NCI-H748 (cell line): ENCODE measurements at regions not wholly inside any gene's neighbourhood (a gene's known extent, or its start where the extent isn't known, plus 50 kb on each side); places are given as distances from the start of the nearest gene placed in this dataset.
"Not testable (repeated sequence)": the region's sequence is repeated elsewhere in the genome, so short reads cannot be mapped to it uniquely, and the experiment has no call there.

Experiments used
- DNase-seq: peaks from one replicate; lab custom pipeline; 2025; ENCODE audit not compliant: unreplicated experiment; lab: John Stamatoyannopoulos, UW

DNA sequence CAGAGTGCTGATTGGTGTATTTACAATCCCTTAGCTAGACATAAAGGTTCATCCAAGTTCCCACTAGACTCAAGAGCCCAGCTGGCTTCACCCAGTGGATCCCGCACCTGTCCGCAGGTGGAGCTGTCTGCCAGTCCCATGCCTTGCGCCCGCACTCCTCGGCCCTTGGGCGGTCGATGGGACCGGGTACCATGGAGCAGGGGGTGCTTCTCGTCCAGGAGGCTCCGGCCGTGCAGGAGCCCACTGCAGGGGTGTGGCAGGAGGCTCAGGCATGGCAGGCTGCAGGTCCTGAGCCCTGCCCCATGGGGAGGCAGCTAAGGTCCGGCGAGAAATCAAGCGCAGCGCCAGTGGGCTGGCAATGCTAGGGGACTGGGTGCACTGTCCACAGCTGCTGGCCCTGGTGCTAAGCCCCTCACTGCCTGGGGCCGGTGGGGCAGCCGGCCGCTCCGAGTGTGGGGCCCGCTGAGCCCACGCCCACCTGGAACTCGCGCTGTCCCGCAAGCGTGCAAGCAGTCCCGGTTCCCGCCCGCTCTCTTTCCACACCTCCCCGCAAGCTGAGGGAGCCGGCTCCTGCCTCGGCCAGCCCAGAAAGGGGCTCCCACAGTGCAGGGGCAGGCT, 1206.3 kb downstream of the OTOL1 start:
- no peak for DNase-seq

- no peak for DNase-seq
These were observed 1207.6 kb downstream of the OTOL1 start for GRCh38 chr3:162704238-162704637.

DNA sequence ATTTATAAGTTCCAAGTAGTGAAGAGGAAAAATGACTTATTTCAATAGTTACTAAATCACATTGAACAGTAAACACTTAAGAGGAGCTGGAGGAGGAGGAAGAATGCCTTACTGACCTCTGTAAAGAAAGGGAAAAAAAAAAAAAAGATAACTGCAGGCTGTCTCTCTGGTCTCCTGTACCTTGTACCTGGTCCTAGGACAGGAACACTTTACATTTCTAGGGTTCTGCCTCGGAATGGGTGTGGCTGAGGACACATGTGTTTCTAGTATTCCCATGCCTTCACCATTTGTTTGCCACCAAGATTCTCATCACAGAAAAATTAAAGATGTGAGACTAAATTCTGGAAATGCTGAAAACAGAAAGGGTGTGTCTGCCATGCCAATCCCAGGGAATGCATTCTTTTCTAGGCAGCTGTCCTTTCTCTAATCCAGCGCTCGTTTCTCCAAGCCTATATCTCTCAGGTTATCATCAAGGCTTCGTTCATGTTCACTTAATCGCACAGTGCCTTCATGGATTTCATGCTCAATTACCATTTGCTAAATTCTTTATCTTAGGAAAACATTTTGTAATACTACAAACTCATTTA, 1208.3 kb downstream of the OTOL1 start:
- DNase-seq: no peak

- not testable (repeated sequence) for DNase-seq
These were observed 1211.8 kb downstream of the OTOL1 start for GRCh38 chr3:162708394-162708793.

DNA sequence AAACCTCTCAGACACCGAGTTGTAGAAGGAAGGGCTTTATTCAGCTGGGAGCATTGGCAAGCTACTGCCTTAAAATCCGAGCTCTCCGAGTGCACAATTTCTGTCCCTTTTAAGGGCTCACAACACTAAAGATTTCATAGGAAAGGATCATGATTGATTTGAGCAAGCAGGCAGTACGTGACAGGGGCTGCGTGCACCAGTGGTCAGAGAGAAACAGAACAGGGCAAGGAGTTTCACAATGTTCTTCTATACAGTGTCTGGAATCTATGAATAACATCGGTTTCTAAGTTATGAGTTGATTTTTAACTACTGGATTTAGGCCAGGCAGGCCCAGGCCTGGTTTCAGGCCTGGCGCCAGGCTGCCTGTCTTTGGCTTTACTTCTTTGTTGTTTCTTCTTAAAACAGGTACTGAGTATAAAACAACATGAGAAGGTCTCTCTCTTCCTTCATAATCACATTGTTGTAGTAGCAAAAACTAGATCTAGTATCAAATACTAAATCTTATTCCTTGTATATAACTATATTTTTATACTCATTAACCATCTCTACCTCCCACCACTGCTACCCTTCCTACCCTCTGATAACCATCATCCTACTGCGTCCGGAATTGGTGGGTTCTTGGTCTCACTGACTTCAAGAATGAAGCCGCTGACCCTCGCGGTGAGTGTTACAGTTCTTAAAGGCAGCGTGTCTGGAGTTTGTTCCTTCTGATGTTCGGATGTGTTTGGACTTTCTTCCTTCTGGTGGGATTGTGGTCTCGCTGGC, 1212.5 kb downstream of the OTOL1 start:
- DNase-seq: not testable (repeated sequence)

- DNase-seq: no peak
These were observed 1213.9 kb downstream of the OTOL1 start for GRCh38 chr3:162710332-162711112.

- DNase-seq: not testable (repeated sequence)
These were observed 1220.5 kb downstream of the OTOL1 start for GRCh38 chr3:162717074-162717473.

DNA sequence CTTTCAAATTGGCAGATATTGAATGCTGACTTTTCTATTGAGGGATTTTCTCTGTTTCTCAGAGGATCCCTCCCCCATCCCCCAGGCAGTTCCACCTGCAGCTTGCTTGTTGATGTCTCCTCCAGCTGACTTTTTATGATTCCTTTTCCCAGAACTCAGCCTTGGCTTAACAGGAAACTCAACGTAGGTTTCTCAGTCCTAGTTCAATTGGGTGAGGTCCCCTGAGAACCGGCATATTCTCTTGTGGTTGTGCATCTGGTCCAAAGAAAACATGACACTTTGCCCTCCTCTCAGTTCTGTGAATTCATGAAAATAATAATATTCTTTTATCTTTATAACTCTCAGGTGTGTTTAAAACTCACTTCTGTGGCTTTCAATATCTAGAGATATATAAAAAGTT, 1222.1 kb downstream of the OTOL1 start:
- DNase-seq: no peak

GRCh38 chr3:162719684-162720341, 1223.2 kb downstream of the OTOL1 start:
- no peak for DNase-seq

DNA sequence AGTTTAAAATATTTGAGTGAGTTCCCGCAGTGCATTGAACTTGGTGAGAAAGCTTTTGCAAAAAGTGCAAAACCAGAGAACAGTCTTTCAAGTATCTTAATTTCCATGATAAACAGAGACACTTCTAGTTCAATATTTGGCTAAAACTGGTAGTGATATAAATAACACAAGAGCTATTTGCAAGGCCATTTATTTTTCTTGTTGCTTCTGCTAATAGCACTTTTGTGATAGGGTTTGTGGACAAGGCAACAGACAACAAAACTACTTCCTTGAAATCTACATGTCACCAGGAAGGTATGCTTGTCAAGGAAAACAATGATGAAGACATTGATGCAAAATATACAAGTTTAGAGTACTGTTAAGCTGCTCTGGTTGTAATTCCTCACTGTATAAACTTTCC, 1225.1 kb downstream of the OTOL1 start:
- DNase-seq: no peak

- DNase-seq: no peak
These were observed 1225.7 kb downstream of the OTOL1 start for GRCh38 chr3:162722337-162722736.

DNA sequence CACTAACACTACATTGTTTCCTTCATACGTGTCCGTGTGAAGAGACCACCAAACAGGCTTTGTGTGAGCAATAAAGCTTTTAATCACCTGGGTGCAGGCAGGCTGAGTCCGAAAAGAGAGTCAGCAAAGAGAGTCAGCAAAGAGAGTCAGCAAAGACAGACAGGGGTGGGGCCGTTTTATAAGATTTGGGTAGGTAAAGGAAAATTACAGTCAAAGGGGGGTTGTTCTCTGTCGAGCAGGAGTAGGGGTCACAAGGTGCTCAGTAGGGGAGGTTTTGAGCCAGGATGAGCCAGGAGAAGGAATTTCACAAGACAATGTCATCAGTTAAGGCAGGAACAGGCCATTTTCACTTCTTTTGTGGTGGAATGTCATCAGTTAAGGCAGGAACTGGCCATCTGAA, 1226.2 kb downstream of the OTOL1 start:
- not testable (repeated sequence) for DNase-seq

DNA sequence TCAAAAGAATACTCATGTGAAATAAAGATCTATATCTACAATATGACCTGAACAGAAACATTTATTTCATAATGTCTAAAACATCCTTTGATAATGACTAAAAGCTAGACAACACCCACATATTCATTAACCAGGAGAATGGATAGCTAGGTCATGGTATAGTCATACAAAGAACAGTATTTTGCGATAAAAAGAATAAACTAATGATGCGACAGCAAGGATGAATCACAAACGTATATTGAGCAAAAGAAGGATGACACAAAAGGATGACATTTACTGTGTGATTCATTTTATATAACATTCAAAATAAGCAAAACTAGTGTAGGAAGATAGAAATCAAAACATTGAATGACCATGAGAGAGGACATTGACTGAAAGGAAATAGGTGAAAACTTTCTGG, 1233.1 kb downstream of the OTOL1 start:
- no peak for DNase-seq

GRCh38 chr3:162731961-162732360, 1235.4 kb downstream of the OTOL1 start:
- DNase-seq: not testable (repeated sequence)

- no peak for DNase-seq
These were observed 1242.2 kb downstream of the OTOL1 start for GRCh38 chr3:162738784-162739183.

- DNase-seq: no peak
These were observed 1244.5 kb downstream of the OTOL1 start for GRCh38 chr3:162740941-162741596.

DNA sequence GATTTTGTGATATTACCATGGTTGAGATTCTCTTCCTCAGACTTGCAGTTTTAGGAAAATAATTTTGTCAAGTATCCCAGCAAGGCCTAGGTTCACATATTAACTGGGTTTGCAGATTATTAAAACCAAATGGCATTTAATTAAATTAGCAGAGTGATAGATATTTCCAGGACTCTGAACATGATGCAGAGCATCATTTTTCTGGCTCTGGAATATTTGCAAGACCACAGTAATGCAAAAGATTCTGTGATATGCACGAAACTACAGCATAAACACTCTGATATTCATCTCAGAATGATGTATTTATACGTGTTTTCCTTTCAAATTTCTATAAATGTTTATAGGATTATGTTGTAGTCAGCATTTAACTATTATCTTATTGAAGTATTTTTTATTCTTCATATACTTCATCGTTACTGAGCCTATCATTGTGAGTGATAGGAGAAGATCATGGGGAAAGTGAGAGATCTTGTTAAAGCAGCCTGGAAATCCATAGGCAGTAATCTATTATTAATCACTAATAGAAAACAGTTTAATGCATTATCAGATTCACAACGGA, 1245.6 kb downstream of the OTOL1 start:
- no peak for DNase-seq

GRCh38 chr3:162743091-162743490, 1246.5 kb downstream of the OTOL1 start:
- DNase-seq: peak; percentile 1

DNA sequence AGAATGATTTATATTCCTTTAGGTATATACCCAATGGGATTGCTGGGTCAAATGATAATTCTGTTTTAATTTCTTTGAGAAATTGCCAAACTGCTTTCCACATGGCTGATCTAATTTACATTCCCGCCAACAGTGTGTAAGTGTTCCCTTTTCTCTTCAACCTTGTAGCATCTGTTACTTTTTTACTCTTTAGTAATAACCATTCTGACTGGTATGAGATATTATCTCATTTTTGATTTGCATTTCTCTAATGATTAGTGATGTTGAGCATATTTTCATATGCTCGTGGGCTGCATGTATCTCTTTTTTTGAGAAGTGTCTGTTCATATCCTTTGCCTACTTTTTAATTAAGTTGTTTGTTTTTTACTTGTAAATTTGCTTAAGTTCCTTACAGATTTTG, 1264.2 kb downstream of the OTOL1 start:
- no peak for DNase-seq
